ENCODE measurements at regions not wholly inside any gene's neighbourhood (a gene's known extent, or its start where the extent isn't known, plus 50 kb on each side); places are given as distances from the start of the nearest gene placed in this dataset.
"Not testable (repeated sequence)": the region's sequence is repeated elsewhere in the genome, so short reads cannot be mapped to it uniquely, and the experiment has no call there.

- DNase-seq: no peak
Measured at GRCh38 chr12:125312471-125312870, 247.2 kb downstream of the AACS start.

- DNase-seq: no peak
Measured at GRCh38 chr12:125314051-125314755, 249.0 kb downstream of the AACS start.

GRCh38 chr12:125315771-125316170 lies 250.5 kb downstream of the AACS start:
- DNase-seq: no peak

- no peak for DNase-seq
Measured at GRCh38 chr12:125320177-125320576, 254.9 kb downstream of the AACS start.

GRCh38 chr12:125324861-125325490 lies 259.7 kb downstream of the AACS start:
- DNase-seq: no peak

- DNase-seq: no peak
Measured at GRCh38 chr12:125329239-125330102, 264.2 kb downstream of the AACS start.

- peak; percentile 76 for DNase-seq
Measured at GRCh38 chr12:125330645-125331341, 265.6 kb downstream of the AACS start.

- no peak for DNase-seq
Measured at GRCh38 chr12:125331342-125332052, 266.3 kb downstream of the AACS start.

- DNase-seq: no peak
Measured at GRCh38 chr12:125332900-125333299, 267.7 kb downstream of the AACS start.

GRCh38 chr12:125336246-125336645 lies 271.0 kb downstream of the AACS start:
- no peak for DNase-seq

- DNase-seq: peak; percentile 72
Measured at GRCh38 chr12:125340791-125341190, 275.6 kb downstream of the AACS start.

- no peak for DNase-seq
Measured at GRCh38 chr12:125341422-125341821, 276.2 kb downstream of the AACS start.

GRCh38 chr12:125343649-125344048 lies 278.4 kb downstream of the AACS start:
- no peak for DNase-seq

- no peak for DNase-seq
Measured at GRCh38 chr12:125346362-125346761, 281.1 kb downstream of the AACS start.

- no peak for DNase-seq
Measured at GRCh38 chr12:125351788-125352187, 286.6 kb downstream of the AACS start.

GRCh38 chr12:125353002-125353401 lies 287.8 kb downstream of the AACS start:
- DNase-seq: not testable (repeated sequence)

GRCh38 chr12:125353871-125354270 lies 288.6 kb downstream of the AACS start:
- no peak for DNase-seq

GRCh38 chr12:125355614-125356013 lies 290.4 kb downstream of the AACS start:
- DNase-seq: no peak

GRCh38 chr12:125356111-125356510 lies 290.9 kb downstream of the AACS start:
- DNase-seq: no peak

GRCh38 chr12:125357561-125357960 lies 292.3 kb downstream of the AACS start:
- DNase-seq: no peak

GRCh38 chr12:125360540-125360939 lies 295.3 kb downstream of the AACS start:
- no peak for DNase-seq

GRCh38 chr12:125371033-125371432 lies 305.8 kb downstream of the AACS start:
- DNase-seq: no peak
